ENCODE measurements at regions not wholly inside any gene's neighbourhood (a gene's known extent, or its start where the extent isn't known, plus 50 kb on each side); places are given as distances from the start of the nearest gene placed in this dataset.
"Not testable (repeated sequence)": the region's sequence is repeated elsewhere in the genome, so short reads cannot be mapped to it uniquely, and the experiment has no call there.

- no peaks in the 10 kb centered on the region for H3K4me1 ChIP-seq (ENCODE audit: control insufficient read depth in 2 of 3, insufficient read depth in 2 of 3, low read depth in 1 of 3, low read length in 3 of 3)
- TF ChIP-seq CTCF (IDR thresholded peaks at IDR 0.05; ENCODE audit: borderline replicate concordance, extremely low read depth, insufficient read depth) = no peak
- no peaks in the 10 kb centered on the region for H3K9me3 ChIP-seq (ENCODE audit: control insufficient read depth in 2 of 3, insufficient read depth in 1 of 3, low read length in 3 of 3)
- no peak for FAIRE-seq
- H3K9ac ChIP-seq (ENCODE audit: low read length in 3 of 3) = no peak overlapping the region
- H3K27ac ChIP-seq (ENCODE audit: low read depth in 2 of 2, low read length in 2 of 2) = no peak overlapping the region
- intact Hi-C loops (cut with DNase I) = no loop called here
- no peak overlapping the region for H3K4me3 ChIP-seq (ENCODE audit: low read length in 3 of 3)
- no peaks in the 10 kb centered on the region for H3K27me3 ChIP-seq (ENCODE audit: control insufficient read depth, insufficient read depth, low read length)
- no peak for DNase-seq
- no peaks in the 10 kb centered on the region for H3K36me3 ChIP-seq (ENCODE audit: control insufficient read depth in 2 of 3, insufficient read depth in 3 of 3, low read length in 3 of 3)
These were observed 210.6 kb upstream of the EGLN3 start for GRCh38 chr14:34161351-34162082.

- no peaks in the 10 kb centered on the region for H3K36me3 ChIP-seq (ENCODE audit: control insufficient read depth in 2 of 3, insufficient read depth in 3 of 3, low read length in 3 of 3)
- TF ChIP-seq CTCF (IDR thresholded peaks at IDR 0.05; ENCODE audit: borderline replicate concordance, extremely low read depth, insufficient read depth) = no peak
- no peak overlapping the region for H3K9ac ChIP-seq (ENCODE audit: low read length in 3 of 3)
- no peaks in the 10 kb centered on the region for H3K9me3 ChIP-seq (ENCODE audit: control insufficient read depth in 2 of 3, insufficient read depth in 1 of 3, low read length in 3 of 3)
- H3K27ac ChIP-seq (ENCODE audit: low read depth in 2 of 2, low read length in 2 of 2) = no peak overlapping the region
- FAIRE-seq (no peak), DNase-seq (no peak)
- no peak overlapping the region for H3K4me3 ChIP-seq (ENCODE audit: low read length in 3 of 3)
- H3K4me1 ChIP-seq (ENCODE audit: control insufficient read depth in 2 of 3, insufficient read depth in 2 of 3, low read depth in 1 of 3, low read length in 3 of 3) = no peaks in the 10 kb centered on the region
- no peaks in the 10 kb centered on the region for H3K27me3 ChIP-seq (ENCODE audit: control insufficient read depth, insufficient read depth, low read length)
- intact Hi-C loops (cut with DNase I) = no loop called here
These were observed 209.7 kb upstream of the EGLN3 start for GRCh38 chr14:34160619-34161018.

GRCh38 chr14:34157651-34158050 lies 206.8 kb upstream of the EGLN3 start:
- Histone ChIP-seq H3K9me3 (ENCODE audit: control insufficient read depth in 2 of 3, insufficient read depth in 1 of 3, low read length in 3 of 3) (no peaks in the 10 kb centered on the region), H3K27me3 (ENCODE audit: control insufficient read depth, insufficient read depth, low read length) (no peaks in the 10 kb centered on the region), H3K9ac (ENCODE audit: low read length in 3 of 3) (no peak overlapping the region), H3K4me1 (ENCODE audit: control insufficient read depth in 2 of 3, insufficient read depth in 2 of 3, low read depth in 1 of 3, low read length in 3 of 3) (no peaks in the 10 kb centered on the region), H3K36me3 (ENCODE audit: control insufficient read depth in 2 of 3, insufficient read depth in 3 of 3, low read length in 3 of 3) (no peaks in the 10 kb centered on the region), H3K27ac (ENCODE audit: low read depth in 2 of 2, low read length in 2 of 2) (no peak overlapping the region), H3K4me3 (ENCODE audit: low read length in 3 of 3) (no peak overlapping the region)
- DNase-seq (no peak), FAIRE-seq (no peak)
- TF ChIP-seq CTCF (IDR thresholded peaks at IDR 0.05; ENCODE audit: borderline replicate concordance, extremely low read depth, insufficient read depth) = no peak
- intact Hi-C loops (cut with DNase I) = no loop called here

GRCh38 chr14:34147461-34147860 lies 196.6 kb upstream of the EGLN3 start:
- Histone ChIP-seq H3K9ac (ENCODE audit: low read length in 3 of 3) (no peak overlapping the region), H3K4me3 (ENCODE audit: low read length in 3 of 3) (no peak overlapping the region), H3K27me3 (ENCODE audit: control insufficient read depth, insufficient read depth, low read length) (no peaks in the 10 kb centered on the region), H3K4me1 (ENCODE audit: control insufficient read depth in 2 of 3, insufficient read depth in 2 of 3, low read depth in 1 of 3, low read length in 3 of 3) (no peaks in the 10 kb centered on the region), H3K27ac (ENCODE audit: low read depth in 2 of 2, low read length in 2 of 2) (no peak overlapping the region), H3K36me3 (ENCODE audit: control insufficient read depth in 2 of 3, insufficient read depth in 3 of 3, low read length in 3 of 3) (no peaks in the 10 kb centered on the region), H3K9me3 (ENCODE audit: control insufficient read depth in 2 of 3, insufficient read depth in 1 of 3, low read length in 3 of 3) (no peaks in the 10 kb centered on the region)
- no peak for TF ChIP-seq CTCF (IDR thresholded peaks at IDR 0.05; ENCODE audit: borderline replicate concordance, extremely low read depth, insufficient read depth)
- no peak for DNase-seq
- FAIRE-seq = no peak
- intact Hi-C loops (cut with DNase I) = no loop called here

- H3K36me3 ChIP-seq (ENCODE audit: control insufficient read depth in 2 of 3, insufficient read depth in 3 of 3, low read length in 3 of 3); H3K27me3 ChIP-seq (ENCODE audit: control insufficient read depth, insufficient read depth, low read length); H3K27ac ChIP-seq (ENCODE audit: low read depth in 2 of 2, low read length in 2 of 2); H3K9me3 ChIP-seq (ENCODE audit: control insufficient read depth in 2 of 3, insufficient read depth in 1 of 3, low read length in 3 of 3); DNase-seq; intact Hi-C loops (cut with DNase I); FAIRE-seq; H3K4me3 ChIP-seq (ENCODE audit: low read length in 3 of 3); H3K9ac ChIP-seq (ENCODE audit: low read length in 3 of 3); H3K4me1 ChIP-seq (ENCODE audit: control insufficient read depth in 2 of 3, insufficient read depth in 2 of 3, low read depth in 1 of 3, low read length in 3 of 3): not testable (repeated sequence)
These were observed 189.3 kb upstream of the EGLN3 start for GRCh38 chr14:34140127-34140526.
